K562 (cell line): ENCODE measurements at regions not wholly inside any gene's neighbourhood (a gene's known extent, or its start where the extent isn't known, plus 50 kb on each side); places are given as distances from the start of the nearest gene placed in this dataset.

Experiments
- TF ChIP-seq, protein P1 (sequence below): fragments of 450-650 bp; IDR thresholded peaks from 2 replicates; pipeline ENCODE4 v1.6.1; 2016; ENCODE audit warnings: mild to moderate bottlenecking, moderate library complexity

DNA sequence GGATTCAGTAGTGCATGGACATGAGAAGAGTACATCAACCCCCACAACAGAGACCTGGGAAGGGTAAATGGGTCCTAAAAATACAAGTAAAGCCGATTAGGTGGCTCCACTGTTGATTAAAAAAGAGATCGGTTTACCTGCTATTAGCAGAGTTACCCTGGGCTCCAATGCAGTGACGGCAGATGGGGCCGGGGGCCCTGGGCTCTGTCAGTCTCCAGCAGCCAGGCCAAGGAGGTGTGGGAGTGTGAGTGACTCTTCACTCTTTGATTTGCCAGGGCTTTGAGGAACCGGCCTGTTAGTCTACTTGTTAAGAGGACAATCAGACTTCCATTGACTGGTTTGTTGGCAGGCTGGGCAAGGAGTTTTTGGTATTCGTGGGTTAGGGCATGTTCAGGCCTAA is 1368.7 kb downstream of the UQCRFS1 start (continued):
- TF ChIP-seq, protein P1, sequence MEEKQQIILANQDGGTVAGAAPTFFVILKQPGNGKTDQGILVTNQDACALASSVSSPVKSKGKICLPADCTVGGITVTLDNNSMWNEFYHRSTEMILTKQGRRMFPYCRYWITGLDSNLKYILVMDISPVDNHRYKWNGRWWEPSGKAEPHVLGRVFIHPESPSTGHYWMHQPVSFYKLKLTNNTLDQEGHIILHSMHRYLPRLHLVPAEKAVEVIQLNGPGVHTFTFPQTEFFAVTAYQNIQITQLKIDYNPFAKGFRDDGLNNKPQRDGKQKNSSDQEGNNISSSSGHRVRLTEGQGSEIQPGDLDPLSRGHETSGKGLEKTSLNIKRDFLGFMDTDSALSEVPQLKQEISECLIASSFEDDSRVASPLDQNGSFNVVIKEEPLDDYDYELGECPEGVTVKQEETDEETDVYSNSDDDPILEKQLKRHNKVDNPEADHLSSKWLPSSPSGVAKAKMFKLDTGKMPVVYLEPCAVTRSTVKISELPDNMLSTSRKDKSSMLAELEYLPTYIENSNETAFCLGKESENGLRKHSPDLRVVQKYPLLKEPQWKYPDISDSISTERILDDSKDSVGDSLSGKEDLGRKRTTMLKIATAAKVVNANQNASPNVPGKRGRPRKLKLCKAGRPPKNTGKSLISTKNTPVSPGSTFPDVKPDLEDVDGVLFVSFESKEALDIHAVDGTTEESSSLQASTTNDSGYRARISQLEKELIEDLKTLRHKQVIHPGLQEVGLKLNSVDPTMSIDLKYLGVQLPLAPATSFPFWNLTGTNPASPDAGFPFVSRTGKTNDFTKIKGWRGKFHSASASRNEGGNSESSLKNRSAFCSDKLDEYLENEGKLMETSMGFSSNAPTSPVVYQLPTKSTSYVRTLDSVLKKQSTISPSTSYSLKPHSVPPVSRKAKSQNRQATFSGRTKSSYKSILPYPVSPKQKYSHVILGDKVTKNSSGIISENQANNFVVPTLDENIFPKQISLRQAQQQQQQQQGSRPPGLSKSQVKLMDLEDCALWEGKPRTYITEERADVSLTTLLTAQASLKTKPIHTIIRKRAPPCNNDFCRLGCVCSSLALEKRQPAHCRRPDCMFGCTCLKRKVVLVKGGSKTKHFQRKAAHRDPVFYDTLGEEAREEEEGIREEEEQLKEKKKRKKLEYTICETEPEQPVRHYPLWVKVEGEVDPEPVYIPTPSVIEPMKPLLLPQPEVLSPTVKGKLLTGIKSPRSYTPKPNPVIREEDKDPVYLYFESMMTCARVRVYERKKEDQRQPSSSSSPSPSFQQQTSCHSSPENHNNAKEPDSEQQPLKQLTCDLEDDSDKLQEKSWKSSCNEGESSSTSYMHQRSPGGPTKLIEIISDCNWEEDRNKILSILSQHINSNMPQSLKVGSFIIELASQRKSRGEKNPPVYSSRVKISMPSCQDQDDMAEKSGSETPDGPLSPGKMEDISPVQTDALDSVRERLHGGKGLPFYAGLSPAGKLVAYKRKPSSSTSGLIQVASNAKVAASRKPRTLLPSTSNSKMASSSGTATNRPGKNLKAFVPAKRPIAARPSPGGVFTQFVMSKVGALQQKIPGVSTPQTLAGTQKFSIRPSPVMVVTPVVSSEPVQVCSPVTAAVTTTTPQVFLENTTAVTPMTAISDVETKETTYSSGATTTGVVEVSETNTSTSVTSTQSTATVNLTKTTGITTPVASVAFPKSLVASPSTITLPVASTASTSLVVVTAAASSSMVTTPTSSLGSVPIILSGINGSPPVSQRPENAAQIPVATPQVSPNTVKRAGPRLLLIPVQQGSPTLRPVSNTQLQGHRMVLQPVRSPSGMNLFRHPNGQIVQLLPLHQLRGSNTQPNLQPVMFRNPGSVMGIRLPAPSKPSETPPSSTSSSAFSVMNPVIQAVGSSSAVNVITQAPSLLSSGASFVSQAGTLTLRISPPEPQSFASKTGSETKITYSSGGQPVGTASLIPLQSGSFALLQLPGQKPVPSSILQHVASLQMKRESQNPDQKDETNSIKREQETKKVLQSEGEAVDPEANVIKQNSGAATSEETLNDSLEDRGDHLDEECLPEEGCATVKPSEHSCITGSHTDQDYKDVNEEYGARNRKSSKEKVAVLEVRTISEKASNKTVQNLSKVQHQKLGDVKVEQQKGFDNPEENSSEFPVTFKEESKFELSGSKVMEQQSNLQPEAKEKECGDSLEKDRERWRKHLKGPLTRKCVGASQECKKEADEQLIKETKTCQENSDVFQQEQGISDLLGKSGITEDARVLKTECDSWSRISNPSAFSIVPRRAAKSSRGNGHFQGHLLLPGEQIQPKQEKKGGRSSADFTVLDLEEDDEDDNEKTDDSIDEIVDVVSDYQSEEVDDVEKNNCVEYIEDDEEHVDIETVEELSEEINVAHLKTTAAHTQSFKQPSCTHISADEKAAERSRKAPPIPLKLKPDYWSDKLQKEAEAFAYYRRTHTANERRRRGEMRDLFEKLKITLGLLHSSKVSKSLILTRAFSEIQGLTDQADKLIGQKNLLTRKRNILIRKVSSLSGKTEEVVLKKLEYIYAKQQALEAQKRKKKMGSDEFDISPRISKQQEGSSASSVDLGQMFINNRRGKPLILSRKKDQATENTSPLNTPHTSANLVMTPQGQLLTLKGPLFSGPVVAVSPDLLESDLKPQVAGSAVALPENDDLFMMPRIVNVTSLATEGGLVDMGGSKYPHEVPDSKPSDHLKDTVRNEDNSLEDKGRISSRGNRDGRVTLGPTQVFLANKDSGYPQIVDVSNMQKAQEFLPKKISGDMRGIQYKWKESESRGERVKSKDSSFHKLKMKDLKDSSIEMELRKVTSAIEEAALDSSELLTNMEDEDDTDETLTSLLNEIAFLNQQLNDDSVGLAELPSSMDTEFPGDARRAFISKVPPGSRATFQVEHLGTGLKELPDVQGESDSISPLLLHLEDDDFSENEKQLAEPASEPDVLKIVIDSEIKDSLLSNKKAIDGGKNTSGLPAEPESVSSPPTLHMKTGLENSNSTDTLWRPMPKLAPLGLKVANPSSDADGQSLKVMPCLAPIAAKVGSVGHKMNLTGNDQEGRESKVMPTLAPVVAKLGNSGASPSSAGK, result no peak
- TF ChIP-seq, all 486 proteins: peak for 0
